H9 (cell line): ENCODE measurements at regions not wholly inside any gene's neighbourhood (a gene's known extent, or its start where the extent isn't known, plus 50 kb on each side); places are given as distances from the start of the nearest gene placed in this dataset.

ENCODE experiments used
- DNase-seq: peaks from one replicate; pipeline ENCODE4 v3.0.0-alpha.2; 2017
- H2AFZ ChIP-seq: one replicate; pipeline ENCODE4 v1.6.1; 2013; ENCODE audit warnings: mild to moderate bottlenecking, low read length, control low read depth, moderate library complexity
- H2AK5ac ChIP-seq: 2 replicates; pipeline ENCODE4 v1.6.1; 2013; ENCODE audit warnings: low read length, control low read depth, mixed read lengths; ENCODE audit not compliant: insufficient read length
- H2BK120ac ChIP-seq: one replicate; pipeline ENCODE4 v1.6.1; 2013; ENCODE audit warnings: low read depth, mild to moderate bottlenecking, low read length, control low read depth, inconsistent platforms; ENCODE audit not compliant: poor library complexity, severe bottlenecking
- H2BK12ac ChIP-seq: 2 replicates; pipeline ENCODE4 v1.6.1; 2013; ENCODE audit warnings: low read length, control low read depth, mixed read lengths, low read depth; ENCODE audit not compliant: insufficient read length
- H2BK15ac ChIP-seq: 2 replicates; pipeline ENCODE4 v1.6.1; 2013; ENCODE audit warnings: low read depth, low read length, control low read depth
- H2BK20ac ChIP-seq: one replicate; pipeline ENCODE4 v1.6.1; 2013; ENCODE audit warnings: low read depth, mild to moderate bottlenecking, low read length, control low read depth, inconsistent platforms; ENCODE audit not compliant: poor library complexity, severe bottlenecking
- H2BK5ac ChIP-seq: 2 replicates; pipeline ENCODE4 v1.6.1; 2013; ENCODE audit warnings: low read length, control low read depth, mixed read lengths; ENCODE audit not compliant: insufficient read length
- H3K14ac ChIP-seq: 2 replicates; pipeline ENCODE4 v1.6.1; 2013; ENCODE audit warnings: low read length, control low read depth; ENCODE audit not compliant: insufficient read depth
- H3K18ac ChIP-seq: 2 replicates; pipeline ENCODE4 v1.6.1; 2013; ENCODE audit warnings: low read depth, mild to moderate bottlenecking, mixed read lengths, low read length, control low read depth; ENCODE audit not compliant: insufficient read length
- H3K23ac ChIP-seq: 2 replicates; pipeline ENCODE4 v1.6.1; 2013; ENCODE audit warnings: low read length, control low read depth, mixed read lengths, low read depth; ENCODE audit not compliant: insufficient read length
- H3K23me2 ChIP-seq: 2 replicates; pipeline ENCODE4 v1.6.1; 2013; ENCODE audit warnings: low read depth, mild to moderate bottlenecking, mixed read lengths, low read length, control low read depth; ENCODE audit not compliant: insufficient read length, poor library complexity, severe bottlenecking
- H3K27ac ChIP-seq: 2 replicates; pipeline ENCODE4 v1.5.1; 2013; ENCODE audit warnings: low read length, control low read depth, mixed read lengths, low read depth; ENCODE audit not compliant: insufficient read length
- H3K27me3 ChIP-seq: 2 replicates; pipeline ENCODE4 v1.6.1; 2013; ENCODE audit warnings: low read length, control low read depth, inconsistent platforms; ENCODE audit not compliant: insufficient read depth
- H3K4ac ChIP-seq: 2 replicates; pipeline ENCODE4 v1.6.1; 2013; ENCODE audit warnings: low read depth, mild to moderate bottlenecking, control low read depth, inconsistent platforms, low read length, moderate library complexity
- H3K4me1 ChIP-seq: 2 replicates; pipeline ENCODE4 v1.6.1; 2013; ENCODE audit warnings: low read length, control low read depth, inconsistent platforms; ENCODE audit not compliant: insufficient read depth
- H3K4me2 ChIP-seq: 2 replicates; pipeline ENCODE4 v1.6.1; 2013; ENCODE audit warnings: low read length, control low read depth, mixed read lengths; ENCODE audit not compliant: insufficient read length, insufficient read depth
- H3K56ac ChIP-seq: 2 replicates; pipeline ENCODE4 v1.6.1; 2013; ENCODE audit warnings: low read depth, mild to moderate bottlenecking, mixed read lengths, low read length, control low read depth; ENCODE audit not compliant: insufficient read length
- H3K79me1 ChIP-seq: 2 replicates; pipeline ENCODE4 v1.6.1; 2013; ENCODE audit warnings: low read depth, mild to moderate bottlenecking, moderate library complexity, low read length, control low read depth, inconsistent platforms; ENCODE audit not compliant: insufficient read depth, poor library complexity, severe bottlenecking
- H3K79me2 ChIP-seq: 2 replicates; pipeline ENCODE4 v1.6.1; 2013; ENCODE audit warnings: low read length, control low read depth, inconsistent platforms; ENCODE audit not compliant: insufficient read depth
- H3K9ac ChIP-seq: 2 replicates; pipeline ENCODE4 v1.6.1; 2013; ENCODE audit warnings: low read length, control low read depth, mixed read lengths; ENCODE audit not compliant: insufficient read length; ENCODE audit errors: extremely low read depth
- H3K9me3 ChIP-seq: one replicate; pipeline ENCODE4 v1.6.1; 2013; ENCODE audit warnings: low read depth, low read length, inconsistent platforms; ENCODE audit not compliant: control insufficient read depth
- H3T11ph ChIP-seq: one replicate; pipeline ENCODE4 v1.6.1; 2013; ENCODE audit warnings: mild to moderate bottlenecking, low read length, control low read depth, inconsistent platforms
- H4K20me1 ChIP-seq: one replicate; pipeline ENCODE4 v1.6.1; 2013; ENCODE audit not compliant: control insufficient read depth, insufficient read length, insufficient read depth
- H4K5ac ChIP-seq: 2 replicates; pipeline ENCODE4 v1.6.1; 2013; ENCODE audit warnings: low read depth, mild to moderate bottlenecking, mixed read lengths, low read length, control low read depth; ENCODE audit not compliant: insufficient read length
- H4K8ac ChIP-seq: replicated peaks from 2 replicates; pipeline ENCODE4 v1.6.1; 2013; ENCODE audit warnings: low read length, control low read depth, mixed read lengths, low read depth; ENCODE audit not compliant: insufficient read length
- H4K91ac ChIP-seq: 2 replicates; pipeline ENCODE4 v1.6.1; 2013; ENCODE audit warnings: low read depth, mild to moderate bottlenecking, moderate library complexity, mixed read lengths, low read length, control low read depth; ENCODE audit not compliant: insufficient read length
- H3K27ac Mint-ChIP-seq, 3 experiments: 2 replicates in 2 of 3; 3 replicates in 1 of 3; pipeline ENCODE4 v1.8.0; 2020 to 2021; ENCODE audit warnings: mixed read lengths in 3 of 3, mild to moderate bottlenecking in 1 of 3, moderate library complexity in 1 of 3
- H3K27me3 Mint-ChIP-seq: 2 replicates; pipeline ENCODE4 v1.8.0; 2021; ENCODE audit warnings: low read depth, mild to moderate bottlenecking, moderate library complexity, mixed read lengths
- H3K36me3 Mint-ChIP-seq, 3 experiments: 2 replicates in 2 of 3; 3 replicates in 1 of 3; pipeline ENCODE4 v1.8.0; 2020 to 2021; ENCODE audit warnings: low read depth in 3 of 3, mixed read lengths in 3 of 3; ENCODE audit not compliant: insufficient read depth in 1 of 3
- H3K4me1 Mint-ChIP-seq, 2 experiments: 2 replicates each; pipeline ENCODE4 v1.8.0; 2020; ENCODE audit warnings: mixed read lengths in 2 of 2
- H3K4me3 Mint-ChIP-seq, 2 experiments: 2 replicates in 1 of 2; 3 replicates in 1 of 2; pipeline ENCODE4 v1.8.0; 2020 to 2021; ENCODE audit warnings: mild to moderate bottlenecking in 2 of 2, mixed read lengths in 2 of 2, moderate library complexity in 1 of 2
- H3K9me3 Mint-ChIP-seq, 2 experiments: 2 replicates in 1 of 2; 3 replicates in 1 of 2; pipeline ENCODE4 v1.8.0; 2020; ENCODE audit warnings: mild to moderate bottlenecking in 2 of 2, mixed read lengths in 2 of 2, moderate library complexity in 1 of 2
- WGBS: extraction: QIAGEN DNeasy Blood & Tissue Kit; methylation state at CpG from one replicate; pipeline ENCODE4 v1.1.7; 2013; ENCODE audit warnings: missing lambda C conversion rate, low lambda C conversion rate, mixed read lengths; ENCODE audit not compliant: insufficient read length; ENCODE audit errors: extremely low coverage; 5-methylcytosine and 5-hydroxymethylcytosine counted together
- TF ChIP-seq, protein P1 (sequence below): fragments of 200-600 bp; sonication (generic); conservative IDR thresholded peaks from 3 replicates; pipeline ENCODE4 v1.8.0; 2021; ENCODE audit warnings: antibody characterized with exemption, mild to moderate bottlenecking

GRCh38 chr3:68151359-68151758, 496.9 kb upstream of the SUCLG2 start:
- Histone ChIP-seq H2BK15ac (no peak overlapping the region), H3T11ph (no peak overlapping the region), H4K91ac (no peak overlapping the region), H4K20me1 (no peaks in the 10 kb centered on the region), H3K4ac (no peak overlapping the region), H2AK5ac (no peak overlapping the region), H4K8ac (no peak overlapping the region), H3K18ac (no peak overlapping the region), H2BK5ac (no peak overlapping the region), H3K27me3 (no peaks in the 10 kb centered on the region), H3K4me2 (no peak overlapping the region), H3K79me1 (no peaks in the 10 kb centered on the region), H3K56ac (no peak overlapping the region), H3K9me3 (no peaks in the 10 kb centered on the region), H2AFZ (no peak overlapping the region), H3K4me1 (no peaks in the 10 kb centered on the region), H3K23me2 (no peaks in the 10 kb centered on the region), H3K79me2 (no peaks in the 10 kb centered on the region), H3K14ac (no peak overlapping the region), H3K27ac (no peak overlapping the region), H4K5ac (no peak overlapping the region), H3K9ac (no peak overlapping the region), H2BK12ac (no peak overlapping the region), H3K23ac (no peak overlapping the region), H2BK120ac (no peak overlapping the region), H2BK20ac (no peak overlapping the region)
- Mint-ChIP-seq H3K4me1 (0 out of 4 replicates have a peak, but pooled peaks cover 0 to 2% of the 10 kb centered on the region in 2 experiments), H3K9me3 (peaks cover 0 to 5% of the 10 kb centered on the region in 2 experiments; a peak in 1 of 5 replicates), H3K27me3 (no peaks in the 10 kb centered on the region; the same call in 1 of the 2 replicates), H3K4me3 (no peak overlapping the region), H3K36me3 (no peaks in the 10 kb centered on the region), H3K27ac (no peak overlapping the region)
- WGBS = no CpG with 5 or more reads among the region's 2 CpGs
- TF ChIP-seq, protein P1, sequence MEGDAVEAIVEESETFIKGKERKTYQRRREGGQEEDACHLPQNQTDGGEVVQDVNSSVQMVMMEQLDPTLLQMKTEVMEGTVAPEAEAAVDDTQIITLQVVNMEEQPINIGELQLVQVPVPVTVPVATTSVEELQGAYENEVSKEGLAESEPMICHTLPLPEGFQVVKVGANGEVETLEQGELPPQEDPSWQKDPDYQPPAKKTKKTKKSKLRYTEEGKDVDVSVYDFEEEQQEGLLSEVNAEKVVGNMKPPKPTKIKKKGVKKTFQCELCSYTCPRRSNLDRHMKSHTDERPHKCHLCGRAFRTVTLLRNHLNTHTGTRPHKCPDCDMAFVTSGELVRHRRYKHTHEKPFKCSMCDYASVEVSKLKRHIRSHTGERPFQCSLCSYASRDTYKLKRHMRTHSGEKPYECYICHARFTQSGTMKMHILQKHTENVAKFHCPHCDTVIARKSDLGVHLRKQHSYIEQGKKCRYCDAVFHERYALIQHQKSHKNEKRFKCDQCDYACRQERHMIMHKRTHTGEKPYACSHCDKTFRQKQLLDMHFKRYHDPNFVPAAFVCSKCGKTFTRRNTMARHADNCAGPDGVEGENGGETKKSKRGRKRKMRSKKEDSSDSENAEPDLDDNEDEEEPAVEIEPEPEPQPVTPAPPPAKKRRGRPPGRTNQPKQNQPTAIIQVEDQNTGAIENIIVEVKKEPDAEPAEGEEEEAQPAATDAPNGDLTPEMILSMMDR = no peak
- DNase-seq = no peak
